Heart left ventricle (tissue), 16 donors: ENCODE measurements at regions not wholly inside any gene's neighbourhood (a gene's known extent, or its start where the extent isn't known, plus 50 kb on each side); places are given as distances from the start of the nearest gene placed in this dataset.
"Not testable (repeated sequence)": the region's sequence is repeated elsewhere in the genome, so short reads cannot be mapped to it uniquely, and the experiment has no call there.

Experiments
- ATAC-seq, 4 donors: fragments of 200-7000 bp; cut with Tn5 transposase; one replicate each; pipeline ENCODE4 v1.9.1; 2020 to 2022; ENCODE audit warnings: moderate library complexity in 4 of 4, mild to moderate bottlenecking in 3 of 4, moderate number of reproducible peaks in 1 of 4
- DNase-seq, 5 donors: peaks; one replicate each; pipeline ENCODE4 v3.0.0-alpha.2; 2020
- H3K27ac ChIP-seq, 12 donors: fragments of 200-600 bp; sonication (generic) in 4 of 12; one replicate each; pipeline versions ENCODE4 v1.5.0 to v1.8.0; 2016 to 2022; ENCODE audit warnings: mild to moderate bottlenecking in 2 of 12
- H3K27me3 ChIP-seq, 9 donors: fragments of 200-600 bp; sonication (generic) in 2 of 9; one replicate each; pipeline versions ENCODE4 v1.5.1 to v1.8.0; 2016 to 2022; ENCODE audit warnings: mild to moderate bottlenecking in 3 of 9
- H3K36me3 ChIP-seq, 9 donors: fragments of 200-600 bp; sonication (generic) in 2 of 9; one replicate each; pipeline versions ENCODE4 v1.5.0 to v1.8.0; 2018 to 2022; ENCODE audit warnings: mild to moderate bottlenecking in 2 of 9
- H3K4me1 ChIP-seq, 12 donors: fragments of 200-600 bp; sonication (generic) in 4 of 12; one replicate each; pipeline versions ENCODE4 v1.5.0 to v1.8.0; 2016 to 2022; ENCODE audit warnings: mild to moderate bottlenecking in 3 of 12
- H3K4me3 ChIP-seq, 12 donors: fragments of 200-600 bp; sonication (generic) in 4 of 12; one replicate each; pipeline versions ENCODE4 v1.5.0 to v1.8.0; 2017 to 2022; ENCODE audit warnings: mild to moderate bottlenecking in 9 of 12, moderate library complexity in 4 of 12
- H3K9me3 ChIP-seq, 12 donors: fragments of 200-600 bp; sonication (generic) in 4 of 12; one replicate each; pipeline versions ENCODE4 v1.5.0 to v1.8.0; 2016 to 2022; ENCODE audit warnings: mild to moderate bottlenecking in 1 of 12
- whole genome bisulfite sequencing, 4 donors: extraction: QIAGEN DNeasy Blood & Tissue Kit in 2 of 4; methylation state at CpG; one replicate each; pipeline versions ENCODE4 v1.1.5 to v1.1.7; 2013 to 2018; 5-methylcytosine and 5-hydroxymethylcytosine counted together
- intact Hi-C, 10 donors: fragments of 100-400 bp; cut with DNase I; formaldehyde crosslinking; loops; one replicate each; pipeline versions ENCODE4 v1.11.1 to v1.14.2; 2022
- donor health status: ischemic (EF 13 %, LVEDD 7.1; RV severe dilation, severe dysfunction).
- donor health status: healthy with polysubstance abuse.
- donor health status: DM: no; HTN: yes; CAD: no.
- donor health status: DM: no; HTN: no; CAD: no.
- donor health status: ischemic (EF 25% LVEDD 6.9; RV normal size, moderate dysfunction).
- donor health status: ischemic (EF 25% LVEDD 5.7; RV mildly dilated, moderate dysfunction).
- donor health status: healthy.
- donor health status: DM: yes; HTN: yes; CAD: no.
- donor health status: ischemic (EF 35%, LVEDD 5.7; RV mildly dilated, moderate dysfunction).
- donor health status: nonischemic (EF 11% LVEDD 7.7; RV severe dilation, severe dysfunction).
- donor health status: DM: yes; HTN: yes; CAD: no.
- donor health status: PGD.
- donor health status: ischemic (EF 29% LVEDD 5.4; RV normal size, mild dysfunction).
- donor health status: nonischemic (EF 23%, LVEDD 6.1; RV moderate dilation, normal function).

DNA sequence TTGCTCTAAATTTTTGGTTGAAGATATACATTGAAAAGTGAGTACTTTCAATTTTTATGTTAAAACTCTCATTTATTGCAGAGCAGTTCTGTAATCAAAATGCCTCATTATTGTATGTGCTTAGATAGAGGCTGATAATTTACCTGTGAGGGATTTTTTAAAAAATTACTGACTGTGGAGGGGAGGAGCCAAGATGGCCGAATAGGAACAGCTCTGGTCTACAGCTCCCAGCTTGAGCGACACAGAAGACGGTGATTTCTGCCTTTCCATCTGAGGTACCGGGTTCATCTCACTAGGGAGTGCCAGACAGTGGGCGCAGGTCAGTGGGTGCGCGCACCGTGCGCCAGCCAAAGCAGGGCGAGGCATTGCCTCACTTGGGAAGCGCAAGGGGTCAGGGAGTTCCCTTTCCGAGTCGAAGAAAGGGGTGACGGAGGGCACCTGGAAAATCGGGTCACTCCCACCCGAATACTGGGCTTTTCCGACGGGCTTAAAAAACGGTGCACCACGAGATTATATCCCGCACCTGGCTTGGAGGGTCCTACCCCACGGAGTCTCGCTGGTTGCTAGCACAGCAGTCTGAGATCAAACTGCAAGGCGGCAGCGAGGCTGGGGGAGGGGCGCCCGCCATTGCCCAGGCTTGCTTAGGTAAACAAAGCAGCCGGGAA lies 89.4 kb downstream of the DDX11 start:
- H3K27ac ChIP-seq, H3K4me3 ChIP-seq, H3K27me3 ChIP-seq, H3K9me3 ChIP-seq, intact Hi-C loops, DNase-seq, H3K36me3 ChIP-seq, H3K4me1 ChIP-seq, ATAC-seq: not testable (repeated sequence)
- WGBS, 4 donors: 81 to 93% (median 84%) methylated on average over 23 to 27 of the region's 28 CpGs

DNA sequence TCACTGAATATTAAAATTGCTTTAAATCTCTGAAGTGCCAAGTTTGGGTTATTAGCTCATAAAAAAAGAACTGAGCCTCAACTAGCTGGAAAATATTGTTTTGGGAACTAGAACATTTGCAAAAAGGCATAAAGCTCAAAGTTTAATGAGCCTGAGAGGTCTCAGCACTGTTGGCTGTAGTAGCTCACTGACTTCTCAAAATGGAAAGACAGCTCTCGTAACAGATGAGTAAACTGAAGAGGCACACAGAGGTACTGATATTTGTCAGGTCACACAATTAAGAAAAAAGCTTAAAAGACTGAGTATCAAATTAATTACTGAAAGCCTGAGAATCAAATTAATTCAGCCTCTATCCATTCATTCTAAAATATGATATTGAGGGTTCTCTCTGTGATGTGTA lies 100.6 kb downstream of the DDX11 start:
- 65 to 86% (median 77%) methylated on average over 1 of the region's 1 CpG for WGBS, 4 donors

DNA sequence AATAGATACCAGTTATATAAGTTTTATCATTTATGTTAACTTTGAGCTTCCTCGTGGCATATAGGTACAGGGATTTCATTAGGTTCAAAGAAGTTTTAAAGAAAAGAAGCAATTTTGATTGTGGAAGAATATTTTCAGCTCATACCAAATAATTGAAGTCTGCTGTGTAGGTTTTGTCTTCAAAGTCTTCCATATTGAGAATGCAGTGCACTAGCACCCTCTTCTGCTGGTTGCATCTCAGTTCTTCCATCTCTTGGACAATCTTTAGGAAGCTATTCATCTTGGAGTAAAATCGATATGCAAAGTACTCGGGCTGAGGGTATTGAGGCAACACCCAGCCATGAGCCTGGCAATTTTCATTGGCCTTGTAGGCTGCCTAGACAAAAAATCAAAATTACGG lies 103.9 kb downstream of the DDX11 start:
- intact Hi-C loops, ATAC-seq, H3K36me3 ChIP-seq, H3K4me3 ChIP-seq, DNase-seq, H3K27me3 ChIP-seq, H3K4me1 ChIP-seq, H3K9me3 ChIP-seq, H3K27ac ChIP-seq: not testable (repeated sequence)
- 63 to 76% (median 74%) methylated on average over 3 to 4 of the region's 4 CpGs for WGBS, 4 donors

More for the DNA sequence above, 100.6 kb downstream of the DDX11 start:
- H3K27me3 ChIP-seq, ATAC-seq, H3K9me3 ChIP-seq, H3K27ac ChIP-seq, intact Hi-C loops, H3K4me3 ChIP-seq, DNase-seq, H3K36me3 ChIP-seq, H3K4me1 ChIP-seq: not testable (repeated sequence)

DNA sequence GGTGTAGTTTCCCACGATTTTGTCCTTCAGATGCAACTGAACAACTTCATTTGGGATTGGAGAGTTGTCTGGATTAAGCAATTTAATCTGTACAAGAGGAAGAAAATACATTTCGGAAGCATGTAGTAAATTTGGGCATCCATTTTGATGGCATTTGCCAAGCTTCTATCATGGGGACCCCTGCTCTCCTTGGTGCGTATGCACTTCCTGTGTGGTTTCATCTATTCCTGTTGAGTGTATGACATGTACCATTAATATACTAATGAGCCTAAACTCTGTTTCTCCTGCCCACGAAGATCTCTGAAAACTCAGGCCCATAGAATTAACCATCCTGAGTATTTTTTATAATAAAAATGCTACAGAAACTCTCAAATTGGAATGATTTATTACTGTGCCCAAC lies 105.2 kb downstream of the DDX11 start:
- H3K27ac ChIP-seq, H3K36me3 ChIP-seq, intact Hi-C loops, H3K9me3 ChIP-seq, DNase-seq, ATAC-seq, H3K4me1 ChIP-seq, H3K27me3 ChIP-seq, H3K4me3 ChIP-seq: not testable (repeated sequence)
- 69 to 78% (median 75%) methylated on average over 4 of the region's 4 CpGs for WGBS, 4 donors

DNA sequence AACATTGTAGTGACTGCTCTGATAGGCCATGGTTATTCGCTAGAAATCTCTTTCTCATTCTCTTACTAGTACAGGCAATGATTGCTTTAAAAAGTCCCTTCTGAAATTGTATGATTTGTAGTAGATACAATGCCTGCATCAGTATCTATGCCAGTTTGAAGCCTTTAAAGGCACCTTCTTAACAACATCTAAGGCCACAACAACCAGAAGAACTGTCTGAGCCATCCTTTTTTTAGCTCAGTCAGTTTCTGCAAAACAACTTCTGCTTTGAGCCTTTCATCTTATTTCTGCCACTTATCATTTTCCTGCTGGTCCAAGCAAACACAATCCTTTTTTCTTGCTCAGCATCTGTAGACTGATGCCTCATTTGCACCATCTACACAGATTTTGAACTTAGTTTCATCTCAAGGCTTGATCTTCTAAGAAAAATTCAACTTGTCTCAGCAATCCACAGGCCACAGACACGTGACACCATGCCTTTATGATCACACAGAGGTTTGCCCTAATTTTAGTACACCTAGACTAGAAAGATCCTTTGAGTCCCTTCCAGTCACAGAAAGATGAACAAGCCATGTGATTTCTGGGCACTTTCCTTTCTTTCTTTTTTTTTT lies 106.1 kb downstream of the DDX11 start:
- H3K27ac ChIP-seq, ATAC-seq, H3K4me1 ChIP-seq, H3K36me3 ChIP-seq, H3K4me3 ChIP-seq, intact Hi-C loops, DNase-seq, H3K9me3 ChIP-seq, H3K27me3 ChIP-seq: not testable (repeated sequence)
- 81 to 85% (median 82%) methylated on average over 2 of the region's 2 CpGs for WGBS, 4 donors

DNA sequence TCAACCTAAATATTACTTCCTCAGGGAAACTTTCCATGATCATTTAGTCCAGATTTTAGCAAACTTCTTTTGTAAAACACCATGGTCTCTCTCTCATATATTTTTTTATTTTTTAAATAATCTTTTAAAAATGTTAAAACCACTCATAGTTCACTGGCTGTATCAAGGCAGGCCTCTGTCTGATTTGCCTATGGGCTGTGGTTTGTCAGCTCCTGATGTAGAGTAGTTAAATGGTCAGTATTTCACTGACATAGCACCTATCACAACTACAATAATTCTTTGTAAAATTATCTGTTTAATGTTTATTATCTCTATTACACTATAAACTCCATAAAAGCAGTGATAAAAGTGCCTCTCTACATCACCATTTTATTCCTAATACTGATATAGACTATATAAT lies 108.9 kb downstream of the DDX11 start:
- ATAC-seq, intact Hi-C loops, H3K27me3 ChIP-seq: not testable (repeated sequence)

DNA sequence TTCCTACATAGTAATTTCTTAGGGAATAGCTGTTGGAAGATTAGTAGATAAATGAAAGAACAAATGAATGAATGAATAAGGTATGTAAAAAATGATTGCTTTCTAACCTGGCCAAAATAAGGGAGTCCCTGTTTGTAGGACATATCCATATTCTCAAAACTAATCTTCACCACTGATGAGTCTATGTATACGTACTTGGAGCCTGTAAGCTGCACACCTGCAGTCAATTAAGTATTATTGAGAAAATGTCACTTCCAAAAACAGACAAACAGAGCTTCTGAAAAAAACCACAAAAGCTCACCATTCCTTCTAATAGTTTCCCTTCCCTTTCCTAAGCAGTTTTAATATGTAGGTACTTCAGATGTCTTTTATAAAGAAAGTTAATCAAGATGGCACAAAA lies 109.4 kb downstream of the DDX11 start:
- H3K27me3 ChIP-seq, H3K4me1 ChIP-seq, H3K36me3 ChIP-seq, H3K9me3 ChIP-seq, H3K27ac ChIP-seq, H3K4me3 ChIP-seq, intact Hi-C loops, DNase-seq, ATAC-seq: not testable (repeated sequence)
- 61 to 94% (median 82%) methylated on average over 1 of the region's 1 CpG for WGBS, 4 donors

More for the DNA sequence above, 108.9 kb downstream of the DDX11 start:
- H3K9me3 ChIP-seq, H3K4me1 ChIP-seq, DNase-seq, H3K4me3 ChIP-seq, H3K36me3 ChIP-seq, H3K27ac ChIP-seq: not testable (repeated sequence)

DNA sequence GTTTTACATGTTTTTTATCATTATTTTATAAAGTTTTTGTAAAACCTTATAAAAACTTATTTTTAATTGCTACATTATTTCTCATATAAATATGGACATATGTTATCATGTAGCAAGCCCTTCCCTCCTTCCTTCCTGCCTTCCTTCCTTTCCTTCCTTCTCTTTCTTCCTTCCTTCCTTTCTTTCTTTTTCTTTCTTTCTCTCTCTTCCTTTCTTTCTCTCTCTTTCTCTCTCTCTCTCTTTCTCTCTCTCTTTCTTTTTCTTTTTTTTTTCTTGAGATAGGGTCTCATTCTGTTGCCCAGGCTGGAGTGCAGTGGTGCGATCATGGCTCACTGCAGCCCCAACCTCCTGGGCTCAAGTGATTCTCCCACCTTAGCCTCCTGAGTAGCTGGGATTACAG lies 110.2 kb downstream of the DDX11 start:
- H3K4me1 ChIP-seq, H3K27me3 ChIP-seq, H3K4me3 ChIP-seq, intact Hi-C loops, H3K9me3 ChIP-seq, H3K36me3 ChIP-seq, H3K27ac ChIP-seq, ATAC-seq, DNase-seq: not testable (repeated sequence)
- WGBS, 4 donors: 92 to 96% (median 93%) methylated on average over 1 of the region's 1 CpG

DNA sequence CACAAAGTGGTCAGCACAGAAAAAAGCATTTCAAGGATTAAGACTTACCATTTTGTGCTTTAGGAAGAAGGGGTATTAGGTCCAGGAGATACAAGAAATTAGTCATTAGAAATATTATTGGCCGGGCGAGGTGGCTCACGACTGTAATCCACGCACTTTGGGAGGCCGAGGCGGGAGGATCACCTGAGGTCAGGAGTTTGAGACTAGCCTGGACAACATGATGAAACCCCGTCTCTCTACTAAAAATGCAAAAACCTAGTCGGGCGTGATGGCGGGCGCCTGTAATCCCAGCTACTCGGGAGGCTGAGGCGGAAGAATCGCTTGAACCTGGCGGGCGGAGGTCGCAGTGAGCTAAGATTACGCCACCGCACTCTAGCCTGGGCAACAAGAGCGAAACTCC lies 111.0 kb downstream of the DDX11 start:
- intact Hi-C loops, H3K4me3 ChIP-seq, H3K27ac ChIP-seq, DNase-seq, H3K36me3 ChIP-seq, H3K4me1 ChIP-seq, ATAC-seq, H3K27me3 ChIP-seq, H3K9me3 ChIP-seq: not testable (repeated sequence)
- 91 to 93% (median 92%) methylated on average over 14 to 20 of the region's 20 CpGs for WGBS, 4 donors

DNA sequence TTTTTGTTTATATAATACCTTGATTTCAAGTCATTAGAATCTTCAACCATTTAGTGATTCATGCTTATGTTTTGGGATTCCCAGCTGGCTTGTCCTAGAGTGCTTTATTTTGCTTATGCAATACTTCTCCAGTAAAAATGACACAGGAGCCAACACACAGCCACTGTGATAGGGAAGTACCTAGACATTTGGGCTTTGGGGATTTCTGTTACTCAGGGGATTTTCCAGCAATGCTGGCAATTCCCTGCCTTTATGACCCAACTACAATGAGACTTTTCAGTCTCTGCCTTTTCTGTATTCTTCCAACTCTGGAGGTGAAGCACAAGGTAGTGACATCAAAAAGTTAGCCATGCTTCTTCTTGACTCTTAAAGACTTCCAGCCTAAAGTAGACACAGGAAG lies 119.0 kb downstream of the DDX11 start:
- H3K27me3 ChIP-seq, H3K9me3 ChIP-seq, H3K4me3 ChIP-seq, intact Hi-C loops, H3K27ac ChIP-seq, DNase-seq, H3K36me3 ChIP-seq, ATAC-seq, H3K4me1 ChIP-seq: not testable (repeated sequence)

DNA sequence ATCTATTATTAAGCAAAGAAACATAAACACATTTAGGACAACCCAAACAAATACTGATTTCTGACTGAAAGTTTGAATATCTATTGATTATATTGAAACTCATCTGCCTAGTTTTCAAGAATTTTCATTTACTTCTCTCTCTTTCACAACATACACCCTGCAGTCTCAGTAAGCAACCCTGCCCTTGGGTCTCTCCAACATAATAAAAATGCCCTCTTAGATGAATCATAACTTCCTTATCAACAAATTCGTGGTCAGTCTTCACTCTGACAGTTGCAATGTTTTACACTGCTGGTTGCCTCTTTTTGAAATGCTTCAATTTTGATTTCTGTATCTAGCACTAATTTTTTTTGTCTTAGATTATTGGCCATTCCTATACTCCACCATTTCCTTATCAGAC lies 122.0 kb downstream of the DDX11 start:
- H3K9me3 ChIP-seq, ATAC-seq, H3K4me3 ChIP-seq, intact Hi-C loops, H3K27ac ChIP-seq, DNase-seq, H3K36me3 ChIP-seq, H3K4me1 ChIP-seq, H3K27me3 ChIP-seq: not testable (repeated sequence)
- whole genome bisulfite sequencing, 4 donors: 21 to 29% (median 23%) methylated on average over 1 of the region's 1 CpG
